K562 (cell line): ENCODE measurements at regions not wholly inside any gene's neighbourhood (a gene's known extent, or its start where the extent isn't known, plus 50 kb on each side); places are given as distances from the start of the nearest gene placed in this dataset.

Source experiments
- HDGF ChIP-seq: fragments of 450-650 bp; IDR thresholded peaks from 2 replicates; pipeline ENCODE4 v1.6.1; 2016
- RBM22 ChIP-seq: fragments of 200-400 bp; formaldehyde crosslinking; IDR thresholded peaks from 2 replicates; pipeline ENCODE4 v1.6.1; 2018; ENCODE audit warnings: low read length, low read depth; ENCODE audit not compliant: poor library complexity, severe bottlenecking
- ZNF124 ChIP-seq: sonication (generic); formaldehyde crosslinking; IDR thresholded peaks from 2 replicates; pipeline ENCODE4 v1.8.1; 2022; ENCODE audit warnings: missing genetic modification reagents
- ZNF445 ChIP-seq: fragments of 250-450 bp; sonication (Bioruptor Pico); IDR thresholded peaks from 2 replicates; pipeline ENCODE4 v1.4.0; 2020; ENCODE audit warnings: low read depth, mild to moderate bottlenecking, moderate library complexity
- ZNF79 ChIP-seq: fragments of 250-450 bp; sonication (Bioruptor Pico); IDR thresholded peaks from 2 replicates; pipeline ENCODE4 v1.4.0; 2020; ENCODE audit warnings: low read depth, mild to moderate bottlenecking, moderate library complexity
- TF ChIP-seq, protein P1 (sequence below), 2 experiments: fragments of 450-650 bp; formaldehyde crosslinking in 1 of 2; IDR thresholded peaks; 2 replicates each; pipeline versions ENCODE4 v1.4.0 to v1.6.1; 2014 to 2020; ENCODE audit warnings: mild to moderate bottlenecking in 2 of 2, borderline replicate concordance in 1 of 2, low read depth in 1 of 2

DNA sequence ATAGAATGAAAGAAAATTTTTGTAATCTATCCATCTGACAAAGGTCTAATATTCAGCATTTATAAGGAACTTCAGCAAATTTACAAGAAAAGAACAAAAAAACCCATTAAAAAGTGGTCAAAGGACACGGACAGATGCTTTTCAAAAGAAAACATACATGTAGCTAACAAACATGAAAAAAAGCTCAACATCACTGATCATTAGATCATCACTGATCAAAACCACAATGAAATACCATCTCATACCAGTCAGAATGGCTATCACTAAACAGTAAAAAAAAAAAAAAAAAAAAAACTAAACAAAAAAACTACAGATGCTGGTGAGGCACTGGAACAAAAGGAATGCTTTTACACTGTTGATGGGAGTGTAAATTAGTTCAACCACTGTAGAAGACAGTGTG lies 837.1 kb downstream of the EPHA7 start (continued):
- TF ChIP-seq, protein P1, sequence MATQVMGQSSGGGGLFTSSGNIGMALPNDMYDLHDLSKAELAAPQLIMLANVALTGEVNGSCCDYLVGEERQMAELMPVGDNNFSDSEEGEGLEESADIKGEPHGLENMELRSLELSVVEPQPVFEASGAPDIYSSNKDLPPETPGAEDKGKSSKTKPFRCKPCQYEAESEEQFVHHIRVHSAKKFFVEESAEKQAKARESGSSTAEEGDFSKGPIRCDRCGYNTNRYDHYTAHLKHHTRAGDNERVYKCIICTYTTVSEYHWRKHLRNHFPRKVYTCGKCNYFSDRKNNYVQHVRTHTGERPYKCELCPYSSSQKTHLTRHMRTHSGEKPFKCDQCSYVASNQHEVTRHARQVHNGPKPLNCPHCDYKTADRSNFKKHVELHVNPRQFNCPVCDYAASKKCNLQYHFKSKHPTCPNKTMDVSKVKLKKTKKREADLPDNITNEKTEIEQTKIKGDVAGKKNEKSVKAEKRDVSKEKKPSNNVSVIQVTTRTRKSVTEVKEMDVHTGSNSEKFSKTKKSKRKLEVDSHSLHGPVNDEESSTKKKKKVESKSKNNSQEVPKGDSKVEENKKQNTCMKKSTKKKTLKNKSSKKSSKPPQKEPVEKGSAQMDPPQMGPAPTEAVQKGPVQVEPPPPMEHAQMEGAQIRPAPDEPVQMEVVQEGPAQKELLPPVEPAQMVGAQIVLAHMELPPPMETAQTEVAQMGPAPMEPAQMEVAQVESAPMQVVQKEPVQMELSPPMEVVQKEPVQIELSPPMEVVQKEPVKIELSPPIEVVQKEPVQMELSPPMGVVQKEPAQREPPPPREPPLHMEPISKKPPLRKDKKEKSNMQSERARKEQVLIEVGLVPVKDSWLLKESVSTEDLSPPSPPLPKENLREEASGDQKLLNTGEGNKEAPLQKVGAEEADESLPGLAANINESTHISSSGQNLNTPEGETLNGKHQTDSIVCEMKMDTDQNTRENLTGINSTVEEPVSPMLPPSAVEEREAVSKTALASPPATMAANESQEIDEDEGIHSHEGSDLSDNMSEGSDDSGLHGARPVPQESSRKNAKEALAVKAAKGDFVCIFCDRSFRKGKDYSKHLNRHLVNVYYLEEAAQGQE (IDR thresholded peaks at IDR 0.05; ENCODE audit: borderline replicate concordance) = no peak
- TF ChIP-seq, protein P1 (CRISPR knock-in tag; IDR thresholded peaks at IDR 0.05; ENCODE audit: low read depth) = no peak
- no peak for TF ChIP-seq RBM22
- TF ChIP-seq ZNF445 (CRISPR knock-in tag) = no peak
- no peak for TF ChIP-seq ZNF79 (CRISPR knock-in tag)
- TF ChIP-seq HDGF = no peak
- TF ChIP-seq ZNF124 (CRISPR knock-in tag) = no peak
